ENCODE measurements at regions not wholly inside any gene's neighbourhood (a gene's known extent, or its start where the extent isn't known, plus 50 kb on each side); places are given as distances from the start of the nearest gene placed in this dataset.

- no peak overlapping the region for H3K27ac Mint-ChIP-seq (ENCODE audit: unreplicated experiment)
- no peaks in the 10 kb centered on the region for H3K36me3 Mint-ChIP-seq (ENCODE audit: unreplicated experiment)
- H3K4me1 Mint-ChIP-seq (ENCODE audit: unreplicated experiment): no peaks in the 10 kb centered on the region
- DNase-seq (ENCODE audit: extremely low spot score, unreplicated experiment): peak; percentile 38
- no peak for TF ChIP-seq CTCF (IDR thresholded peaks at IDR 0.05)
- H3K9me3 Mint-ChIP-seq (ENCODE audit: unreplicated experiment): no peaks in the 10 kb centered on the region
- H3K4me3 Mint-ChIP-seq (ENCODE audit: unreplicated experiment): no peak overlapping the region
- peaks cover 5% of the 10 kb centered on the region for H3K27me3 Mint-ChIP-seq (ENCODE audit: unreplicated experiment)
Observed at GRCh38 chr12:128091951-128092382, 175.0 kb upstream of the TMEM132C start.

- DNase-seq (ENCODE audit: extremely low spot score, unreplicated experiment): peak; percentile 63
- Mint-ChIP-seq H3K9me3 (ENCODE audit: unreplicated experiment) (no peaks in the 10 kb centered on the region), H3K4me3 (ENCODE audit: unreplicated experiment) (no peak overlapping the region), H3K27ac (ENCODE audit: unreplicated experiment) (no peak overlapping the region), H3K4me1 (ENCODE audit: unreplicated experiment) (no peaks in the 10 kb centered on the region), H3K36me3 (ENCODE audit: unreplicated experiment) (no peaks in the 10 kb centered on the region), H3K27me3 (ENCODE audit: unreplicated experiment) (no peaks in the 10 kb centered on the region)
- no peak for TF ChIP-seq CTCF (IDR thresholded peaks at IDR 0.05)
Observed at GRCh38 chr12:128098730-128099129, 168.2 kb upstream of the TMEM132C start.

- H3K9me3 Mint-ChIP-seq (ENCODE audit: unreplicated experiment): no peaks in the 10 kb centered on the region
- no peak overlapping the region for H3K27ac Mint-ChIP-seq (ENCODE audit: unreplicated experiment)
- DNase-seq (ENCODE audit: extremely low spot score, unreplicated experiment): no peak
- H3K36me3 Mint-ChIP-seq (ENCODE audit: unreplicated experiment): no peaks in the 10 kb centered on the region
- no peak overlapping the region for H3K4me3 Mint-ChIP-seq (ENCODE audit: unreplicated experiment)
- no peaks in the 10 kb centered on the region for H3K4me1 Mint-ChIP-seq (ENCODE audit: unreplicated experiment)
- no peak for TF ChIP-seq CTCF (IDR thresholded peaks at IDR 0.05)
- no peaks in the 10 kb centered on the region for H3K27me3 Mint-ChIP-seq (ENCODE audit: unreplicated experiment)
Observed at GRCh38 chr12:128103152-128103551, 163.8 kb upstream of the TMEM132C start.

GRCh38 chr12:128109236-128109635 lies 157.7 kb upstream of the TMEM132C start:
- H3K4me1 Mint-ChIP-seq (ENCODE audit: unreplicated experiment): no peaks in the 10 kb centered on the region

GRCh38 chr12:128109636-128110035 lies 157.3 kb upstream of the TMEM132C start:
- Mint-ChIP-seq H3K27ac (ENCODE audit: unreplicated experiment) (no peak overlapping the region), H3K9me3 (ENCODE audit: unreplicated experiment) (peaks cover 18% of the 10 kb centered on the region), H3K27me3 (ENCODE audit: unreplicated experiment) (no peaks in the 10 kb centered on the region), H3K4me1 (ENCODE audit: unreplicated experiment) (no peaks in the 10 kb centered on the region), H3K4me3 (ENCODE audit: unreplicated experiment) (no peak overlapping the region), H3K36me3 (ENCODE audit: unreplicated experiment) (no peaks in the 10 kb centered on the region)
- DNase-seq (ENCODE audit: extremely low spot score, unreplicated experiment): peak; percentile 80
- TF ChIP-seq CTCF (IDR thresholded peaks at IDR 0.05): no peak

More at GRCh38 chr12:128109236-128109635, 157.7 kb upstream of the TMEM132C start:
- TF ChIP-seq CTCF (IDR thresholded peaks at IDR 0.05): no peak
- no peak overlapping the region for H3K27ac Mint-ChIP-seq (ENCODE audit: unreplicated experiment)
- no peaks in the 10 kb centered on the region for H3K27me3 Mint-ChIP-seq (ENCODE audit: unreplicated experiment)
- DNase-seq (ENCODE audit: extremely low spot score, unreplicated experiment): peak; percentile 62
- H3K36me3 Mint-ChIP-seq (ENCODE audit: unreplicated experiment): no peaks in the 10 kb centered on the region
- peaks cover 14% of the 10 kb centered on the region for H3K9me3 Mint-ChIP-seq (ENCODE audit: unreplicated experiment)
- no peak overlapping the region for H3K4me3 Mint-ChIP-seq (ENCODE audit: unreplicated experiment)

Data from osteocyte (in vitro differentiated cells).